Loucy (cell line): ENCODE measurements at regions not wholly inside any gene's neighbourhood (a gene's known extent, or its start where the extent isn't known, plus 50 kb on each side); places are given as distances from the start of the nearest gene placed in this dataset.

ENCODE experiments used
- H2AFZ ChIP-seq: fragments of 200-600 bp; sonication (generic); 2 replicates; pipeline ENCODE4 v1.6.0; 2016; ENCODE audit warnings: antibody characterized with exemption, mild to moderate bottlenecking, low read length, moderate library complexity
- H3F3A ChIP-seq: fragments of 200-600 bp; 2 replicates; pipeline ENCODE4 v1.6.0; 2016; ENCODE audit warnings: antibody characterized with exemption, low read depth, mild to moderate bottlenecking
- H3K27me3 ChIP-seq: fragments of 200-600 bp; sonication (generic); 2 replicates; pipeline ENCODE4 v1.6.1; 2014; ENCODE audit warnings: low read length, mild to moderate bottlenecking; ENCODE audit not compliant: insufficient read depth, poor library complexity, severe bottlenecking
- H3K36me3 ChIP-seq: fragments of 200-600 bp; sonication (generic); 2 replicates; pipeline ENCODE4 v1.6.1; 2016; ENCODE audit warnings: low read length; ENCODE audit not compliant: insufficient read depth
- H3K4me1 ChIP-seq: fragments of 200-600 bp; sonication (generic); 2 replicates; pipeline ENCODE4 v1.5.1; 2014; ENCODE audit warnings: low read length, mild to moderate bottlenecking; ENCODE audit not compliant: insufficient read depth, poor library complexity, severe bottlenecking
- H3K4me2 ChIP-seq: fragments of 200-600 bp; sonication (generic); 2 replicates; pipeline ENCODE4 v1.6.0; 2014; ENCODE audit warnings: antibody characterized with exemption, low read length, low read depth, mild to moderate bottlenecking; ENCODE audit not compliant: poor library complexity, severe bottlenecking
- H3K4me3 ChIP-seq: fragments of 200-600 bp; sonication (generic); 2 replicates; pipeline ENCODE4 v1.5.1; 2014; ENCODE audit warnings: low read length, mild to moderate bottlenecking, mixed read lengths; ENCODE audit not compliant: poor library complexity, severe bottlenecking
- H3K79me2 ChIP-seq: fragments of 200-600 bp; sonication (generic); 2 replicates; pipeline ENCODE4 v1.6.1; 2014; ENCODE audit warnings: low read length; ENCODE audit not compliant: insufficient read depth
- H3K9ac ChIP-seq: fragments of 200-600 bp; sonication (generic); 2 replicates; pipeline ENCODE4 v1.6.0; 2014; ENCODE audit warnings: mild to moderate bottlenecking, low read depth, low read length, moderate library complexity; ENCODE audit not compliant: poor library complexity, severe bottlenecking
- H3K9me2 ChIP-seq: fragments of 200-600 bp; sonication (generic); replicated peaks from 2 replicates; pipeline ENCODE4 v1.6.1; 2016; ENCODE audit warnings: low read depth, low read length, mixed read lengths
- H3K9me3 ChIP-seq: fragments of 200-600 bp; sonication (generic); 2 replicates; pipeline ENCODE4 v1.6.1; 2014; ENCODE audit warnings: mild to moderate bottlenecking, antibody characterized with exemption, low read length, low read depth; ENCODE audit not compliant: insufficient read depth
- H4K20me1 ChIP-seq: fragments of 200-600 bp; sonication (generic); 2 replicates; pipeline ENCODE4 v1.6.0; 2014; ENCODE audit warnings: antibody characterized with exemption, low read length, mild to moderate bottlenecking; ENCODE audit not compliant: insufficient read depth, poor library complexity, severe bottlenecking
- EZH2phosphoT487 ChIP-seq: fragments of 200-600 bp; IDR thresholded peaks from 2 replicates; pipeline ENCODE4 v1.6.1; 2018; ENCODE audit warnings: antibody characterized with exemption, mild to moderate bottlenecking, moderate library complexity, borderline replicate concordance
- TF ChIP-seq, protein P1 (sequence below): fragments of 200-600 bp; sonication (generic); conservative IDR thresholded peaks from 2 replicates; pipeline ENCODE4 v1.5.1; 2014; ENCODE audit warnings: mild to moderate bottlenecking, antibody characterized with exemption, low read length

DNA sequence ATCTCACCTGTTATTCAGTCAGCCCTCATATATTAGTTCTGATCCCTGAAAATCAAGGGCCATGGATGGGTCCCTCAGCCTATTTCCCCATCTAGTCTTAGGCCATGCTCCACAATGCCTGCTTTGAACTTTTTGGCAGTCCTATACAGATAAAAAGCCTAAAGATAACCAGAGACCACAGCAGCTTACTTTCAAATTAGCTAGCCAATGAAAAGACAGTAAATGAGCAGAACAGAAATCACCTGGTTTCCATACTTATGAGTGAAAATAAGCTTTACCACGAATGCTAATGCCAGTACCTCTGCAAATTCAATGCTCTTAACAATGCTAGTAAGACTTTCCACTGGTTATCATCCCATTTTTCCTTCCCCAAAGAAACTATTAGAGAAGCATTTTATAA lies 141.6 kb upstream of the SPRED1 start:
- Histone ChIP-seq H3K27me3 (no peaks in the 10 kb centered on the region), H3K4me3 (no peak overlapping the region), H2AFZ (no peak overlapping the region), H3K9me2 (no peaks in the 10 kb centered on the region), H4K20me1 (no peaks in the 10 kb centered on the region), H3K4me2 (no peak overlapping the region), H3K9me3 (no peaks in the 10 kb centered on the region), H3F3A (no peaks in the 10 kb centered on the region), H3K36me3 (no peaks in the 10 kb centered on the region), H3K79me2 (no peaks in the 10 kb centered on the region), H3K4me1 (peaks cover 5% of the 10 kb centered on the region), H3K9ac (no peak overlapping the region)
- TF ChIP-seq, protein P1, sequence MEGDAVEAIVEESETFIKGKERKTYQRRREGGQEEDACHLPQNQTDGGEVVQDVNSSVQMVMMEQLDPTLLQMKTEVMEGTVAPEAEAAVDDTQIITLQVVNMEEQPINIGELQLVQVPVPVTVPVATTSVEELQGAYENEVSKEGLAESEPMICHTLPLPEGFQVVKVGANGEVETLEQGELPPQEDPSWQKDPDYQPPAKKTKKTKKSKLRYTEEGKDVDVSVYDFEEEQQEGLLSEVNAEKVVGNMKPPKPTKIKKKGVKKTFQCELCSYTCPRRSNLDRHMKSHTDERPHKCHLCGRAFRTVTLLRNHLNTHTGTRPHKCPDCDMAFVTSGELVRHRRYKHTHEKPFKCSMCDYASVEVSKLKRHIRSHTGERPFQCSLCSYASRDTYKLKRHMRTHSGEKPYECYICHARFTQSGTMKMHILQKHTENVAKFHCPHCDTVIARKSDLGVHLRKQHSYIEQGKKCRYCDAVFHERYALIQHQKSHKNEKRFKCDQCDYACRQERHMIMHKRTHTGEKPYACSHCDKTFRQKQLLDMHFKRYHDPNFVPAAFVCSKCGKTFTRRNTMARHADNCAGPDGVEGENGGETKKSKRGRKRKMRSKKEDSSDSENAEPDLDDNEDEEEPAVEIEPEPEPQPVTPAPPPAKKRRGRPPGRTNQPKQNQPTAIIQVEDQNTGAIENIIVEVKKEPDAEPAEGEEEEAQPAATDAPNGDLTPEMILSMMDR: no peak
- TF ChIP-seq EZH2phosphoT487: no peak

DNA sequence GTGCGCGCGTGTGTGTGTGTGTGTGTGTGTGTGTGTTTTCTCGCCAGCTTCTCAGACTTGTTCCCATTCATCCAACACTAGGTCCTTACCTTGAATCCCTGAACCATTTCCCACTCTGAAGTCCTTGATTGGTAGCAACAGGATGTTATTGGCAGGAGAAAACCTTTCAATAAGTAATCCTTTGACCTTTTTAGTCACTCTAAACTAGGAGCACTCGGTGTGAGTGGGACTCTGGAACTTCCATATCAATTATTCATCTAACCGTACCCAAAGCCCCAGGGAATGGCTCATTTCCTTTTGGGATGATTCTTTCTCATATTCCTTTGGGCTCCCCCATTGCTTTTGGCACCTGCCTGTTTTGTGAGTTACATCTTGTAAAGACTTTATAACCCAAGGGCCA lies 140.2 kb upstream of the SPRED1 start:
- Histone ChIP-seq H4K20me1 (no peaks in the 10 kb centered on the region), H3K4me2 (no peak overlapping the region), H3K27me3 (no peaks in the 10 kb centered on the region), H3K4me3 (no peak overlapping the region), H3K9me2 (no peaks in the 10 kb centered on the region), H3K36me3 (no peaks in the 10 kb centered on the region), H3K4me1 (peaks cover 7% of the 10 kb centered on the region), H3K9me3 (no peaks in the 10 kb centered on the region), H3F3A (no peaks in the 10 kb centered on the region), H3K9ac (no peak overlapping the region), H3K79me2 (no peaks in the 10 kb centered on the region), H2AFZ (no peak overlapping the region)
- TF ChIP-seq, protein P1: no peak
- TF ChIP-seq EZH2phosphoT487: no peak

DNA sequence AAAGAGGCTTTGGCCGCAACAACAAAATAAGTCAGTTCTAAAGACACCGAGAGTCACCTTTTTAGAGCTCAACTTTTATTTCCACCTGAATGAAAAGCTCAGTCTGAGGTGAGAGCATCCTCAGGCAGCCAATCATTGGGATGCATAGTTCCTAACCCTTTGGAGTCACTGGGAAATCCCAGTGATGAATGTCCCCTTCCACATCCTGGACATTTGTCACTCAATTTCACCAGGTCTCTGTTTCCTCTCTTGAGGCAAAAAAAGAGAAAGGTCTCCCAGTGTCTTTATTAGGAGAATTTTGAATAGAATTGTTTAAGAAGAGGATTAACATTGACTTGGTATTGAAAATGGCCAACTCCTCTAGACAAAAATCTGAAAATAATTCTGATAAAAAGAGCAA lies 137.5 kb upstream of the SPRED1 start:
- no peak overlapping the region for H2AFZ ChIP-seq
- TF ChIP-seq, protein P1: no peak
- H4K20me1 ChIP-seq: no peaks in the 10 kb centered on the region
- H3K9me3 ChIP-seq: no peaks in the 10 kb centered on the region
- no peak overlapping the region for H3K4me3 ChIP-seq
- no peaks in the 10 kb centered on the region for H3F3A ChIP-seq
- no peak overlapping the region for H3K4me2 ChIP-seq
- no peaks in the 10 kb centered on the region for H3K9me2 ChIP-seq
- peaks cover 7% of the 10 kb centered on the region for H3K4me1 ChIP-seq
- H3K27me3 ChIP-seq: no peaks in the 10 kb centered on the region
- H3K79me2 ChIP-seq: no peaks in the 10 kb centered on the region
- H3K9ac ChIP-seq: no peak overlapping the region
- no peaks in the 10 kb centered on the region for H3K36me3 ChIP-seq
